HUDEP-2 (cell line): ENCODE measurements at regions not wholly inside any gene's neighbourhood (a gene's known extent, or its start where the extent isn't known, plus 50 kb on each side); places are given as distances from the start of the nearest gene placed in this dataset.
"Not testable (repeated sequence)": the region's sequence is repeated elsewhere in the genome, so short reads cannot be mapped to it uniquely, and the experiment has no call there.

Experiments used
- DNase-seq, 76 experiments: peaks; one replicate each; lab custom pipeline; 2025; ENCODE audit not compliant: unreplicated experiment in 76 of 76; lab: John Stamatoyannopoulos, UW

DNA sequence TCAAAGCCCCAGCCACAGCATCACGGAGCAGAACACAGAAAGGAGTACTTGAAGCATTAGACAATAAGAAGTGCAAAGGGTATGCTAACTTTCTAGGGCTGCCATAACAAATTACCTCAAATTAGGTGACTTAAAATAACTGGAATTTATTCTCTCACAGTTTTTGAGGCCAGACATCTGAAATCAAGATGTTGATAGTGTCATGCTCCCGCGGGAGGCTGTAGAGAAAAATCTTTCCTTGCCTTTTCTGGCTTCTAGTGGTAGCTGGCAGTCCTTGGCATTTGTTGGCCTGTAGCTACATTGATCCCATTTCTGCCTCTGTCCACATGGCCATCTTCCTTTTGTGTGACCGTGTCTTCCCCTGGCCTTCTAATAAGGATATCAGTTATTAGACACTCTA, 51.9 kb upstream of the SPDL1 start:
- DNase-seq: no peak

DNA sequence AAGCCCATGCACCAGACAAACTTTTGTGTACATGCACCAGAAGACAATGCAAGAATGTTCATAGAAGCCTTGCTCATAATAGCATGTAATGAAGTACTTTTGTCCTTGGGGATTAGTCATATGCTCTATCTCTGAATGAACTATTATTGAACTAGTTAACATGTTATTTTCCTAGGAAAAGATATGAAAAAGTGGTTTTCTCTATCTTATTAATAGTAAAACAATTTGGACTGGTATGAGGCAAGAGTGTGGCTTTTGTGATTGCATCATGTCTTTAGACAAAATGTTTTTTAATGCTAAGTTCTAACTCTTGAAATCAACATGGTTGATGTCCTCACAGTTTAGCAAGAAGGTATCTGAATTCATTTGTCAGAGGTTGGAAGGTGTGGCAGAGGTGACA, 55.7 kb upstream of the SPDL1 start:
- DNase-seq: no peak

DNA sequence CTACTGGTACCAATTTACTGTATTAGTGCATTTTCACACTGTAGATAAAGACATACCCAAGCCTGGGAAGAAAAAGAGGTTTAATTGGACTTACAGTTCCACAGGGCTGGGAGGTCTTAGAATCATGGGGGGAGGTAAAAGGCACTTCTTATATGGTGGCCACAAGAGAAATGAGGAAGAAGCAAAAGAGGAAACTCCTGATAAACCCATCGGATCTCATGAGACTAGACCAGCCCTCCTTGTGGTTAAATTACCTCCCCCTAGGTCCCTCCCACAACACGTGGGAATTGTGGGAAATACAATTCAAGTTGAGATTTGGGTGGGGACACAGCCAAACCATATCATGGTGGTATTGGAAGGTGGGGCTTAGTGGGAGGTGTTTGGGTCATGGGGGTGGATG, 56.5 kb upstream of the SPDL1 start:
- DNase-seq: no peak

DNA sequence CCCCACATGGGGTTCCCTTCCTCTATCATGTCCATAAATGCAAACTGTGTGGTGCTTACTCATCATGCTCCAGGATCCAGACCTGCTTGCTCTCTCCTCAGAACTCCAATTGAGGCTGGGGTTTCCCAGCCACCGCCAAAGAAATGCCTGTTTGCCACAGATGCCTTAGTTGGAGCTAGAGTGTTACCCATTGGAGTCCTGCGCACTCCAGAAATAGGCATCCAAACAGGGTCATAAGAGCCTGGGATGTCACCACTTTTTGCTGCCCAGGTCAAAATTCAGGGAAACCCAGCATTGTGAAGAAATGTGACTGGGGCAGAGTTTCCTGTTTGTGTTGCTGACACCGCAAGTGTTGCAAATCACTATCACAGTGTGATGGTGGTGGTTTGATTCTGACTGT, 60.7 kb upstream of the SPDL1 start:
- no peak for DNase-seq

DNA sequence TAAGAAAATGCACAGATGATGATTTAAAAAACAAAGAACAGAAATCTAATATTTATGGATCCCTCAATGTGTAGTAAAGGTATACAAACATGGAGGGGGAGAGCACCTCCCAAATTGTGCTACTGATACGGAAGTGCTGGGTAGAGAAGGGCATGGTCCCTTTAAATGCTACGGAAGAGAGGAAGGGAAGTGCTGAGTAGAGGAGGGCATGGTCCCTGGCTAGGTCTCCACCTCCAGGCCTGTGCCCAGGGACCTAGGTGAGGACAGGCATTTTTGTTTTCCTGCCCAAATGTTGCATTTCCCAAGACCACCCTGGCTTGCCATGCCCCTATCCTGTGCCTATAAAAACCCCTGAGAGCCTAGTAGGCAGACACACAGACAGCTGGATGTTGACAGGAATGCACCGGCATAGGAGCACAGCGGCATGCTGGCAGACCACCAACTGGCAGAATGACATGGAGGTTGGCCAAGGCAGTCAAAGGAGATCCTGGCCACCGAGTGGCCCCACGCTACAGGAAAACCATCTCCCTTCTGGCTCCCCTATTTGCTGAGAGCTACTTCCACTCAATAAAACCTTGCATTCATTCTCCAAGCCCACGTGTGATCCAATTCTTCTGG, 62.1 kb upstream of the SPDL1 start:
- no peak for DNase-seq

DNA sequence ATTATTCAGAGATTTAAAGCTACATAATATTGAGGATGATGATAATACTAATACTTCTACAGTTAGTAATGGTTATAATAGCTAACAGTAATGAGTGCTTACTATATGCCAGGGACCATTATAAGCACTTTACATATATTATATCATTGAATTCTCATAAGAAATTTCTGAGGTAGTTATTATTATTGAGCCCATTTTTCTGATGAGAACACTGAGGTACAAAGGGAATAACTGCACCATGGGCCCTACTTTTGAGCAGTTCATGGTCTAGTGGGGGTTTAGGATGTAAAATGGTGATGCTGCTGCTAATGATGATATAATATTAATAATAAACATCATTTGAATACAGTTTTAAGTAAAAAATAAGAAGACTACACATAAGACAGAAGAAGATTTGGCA, 64.2 kb upstream of the SPDL1 start:
- no peak for DNase-seq

DNA sequence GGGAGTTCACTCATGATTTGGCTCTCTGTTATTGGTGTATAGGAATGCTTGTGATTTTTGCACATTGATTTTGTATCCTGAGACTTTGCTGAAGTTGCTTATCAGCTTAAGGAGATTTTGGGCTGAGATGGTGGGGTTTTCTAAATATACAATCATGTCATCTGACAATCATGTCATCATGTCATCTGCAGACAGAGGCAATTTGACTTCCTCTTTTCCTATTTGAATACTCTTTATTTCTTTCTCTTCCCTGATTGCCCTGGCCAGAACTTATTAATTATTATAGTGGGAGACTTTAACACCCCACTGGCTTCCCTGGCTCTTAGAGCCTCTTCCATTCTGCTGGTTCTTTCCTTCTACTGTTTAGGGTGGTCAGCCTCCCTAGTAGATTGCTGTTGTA, 64.8 kb upstream of the SPDL1 start:
- DNase-seq: not testable (repeated sequence)

DNA sequence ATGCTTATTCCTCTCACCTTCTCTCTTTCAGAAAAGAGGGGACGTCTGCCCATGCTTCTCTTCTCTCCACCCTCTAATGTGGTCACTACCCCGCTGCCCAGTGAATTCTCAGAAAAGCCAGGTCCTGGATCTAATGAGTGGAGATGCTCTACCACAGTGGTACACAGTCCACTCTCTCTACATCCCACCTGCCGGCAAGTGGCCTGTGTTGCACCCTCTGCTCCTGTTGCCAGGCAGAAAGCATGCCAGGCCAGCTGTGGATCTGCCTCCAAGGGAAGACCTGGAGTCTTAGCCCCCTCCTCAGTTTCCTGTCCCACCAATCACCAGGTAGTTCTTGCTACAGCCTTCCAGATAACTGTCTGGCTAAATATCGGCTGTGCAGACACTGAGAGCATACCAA, 71.2 kb upstream of the SPDL1 start:
- no peak for DNase-seq

DNA sequence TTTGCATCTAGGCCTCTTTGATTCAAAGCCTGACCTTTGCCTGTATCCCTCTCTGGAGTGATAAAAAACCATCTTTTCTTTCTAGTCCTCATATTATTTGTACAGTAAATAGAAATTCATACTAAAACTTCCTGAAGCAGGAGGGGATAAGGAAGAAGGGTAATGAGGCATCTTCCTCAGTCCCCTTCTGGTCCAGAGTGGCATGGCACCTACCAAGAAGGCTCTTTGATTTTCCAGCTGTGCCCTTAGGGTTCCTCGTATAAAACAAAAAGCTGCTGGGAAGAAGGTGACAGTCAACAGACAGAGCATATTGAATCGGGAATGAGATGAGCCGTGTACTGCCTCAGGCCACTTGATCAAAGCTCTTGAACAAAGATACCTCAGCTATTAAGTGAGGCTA, 71.9 kb upstream of the SPDL1 start:
- DNase-seq: no peak

DNA sequence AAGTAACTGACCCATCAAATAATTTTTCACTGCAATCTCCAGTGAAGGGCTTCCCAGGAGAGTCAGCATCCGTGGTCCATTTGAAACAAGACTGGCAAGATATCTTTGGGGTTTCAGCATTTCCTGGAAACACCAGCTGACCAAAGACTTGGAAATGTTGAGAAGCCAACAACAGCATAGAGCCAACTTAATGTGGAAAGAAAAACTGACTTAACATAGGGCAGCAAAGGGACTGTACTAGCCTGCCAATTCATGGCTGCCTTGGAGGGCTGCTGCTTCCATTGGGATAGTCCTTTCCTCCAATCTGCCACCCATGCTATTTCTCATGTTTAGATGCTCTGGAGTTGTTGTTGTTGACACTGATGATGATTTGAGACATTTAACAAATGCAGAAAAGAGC, 76.5 kb upstream of the SPDL1 start:
- DNase-seq: no peak

DNA sequence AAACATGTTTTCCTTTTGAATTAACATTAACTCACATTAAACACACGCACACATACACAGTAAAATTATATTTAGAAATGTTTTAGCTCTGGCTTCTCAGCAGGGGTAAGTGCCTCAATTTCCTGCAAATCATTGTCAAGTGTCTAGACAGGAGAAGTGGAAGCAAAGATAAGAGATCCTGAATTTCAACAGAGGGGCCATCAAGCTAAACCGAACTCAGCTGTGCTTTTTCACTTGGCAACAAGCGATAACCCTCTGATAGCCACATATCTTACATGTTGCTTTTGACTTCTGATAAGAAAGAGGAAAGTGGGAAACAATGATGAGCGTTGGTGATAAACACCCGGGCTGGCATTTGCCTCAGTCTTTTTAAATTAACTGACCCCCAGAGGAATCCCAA, 79.7 kb upstream of the SPDL1 start:
- DNase-seq: no peak

DNA sequence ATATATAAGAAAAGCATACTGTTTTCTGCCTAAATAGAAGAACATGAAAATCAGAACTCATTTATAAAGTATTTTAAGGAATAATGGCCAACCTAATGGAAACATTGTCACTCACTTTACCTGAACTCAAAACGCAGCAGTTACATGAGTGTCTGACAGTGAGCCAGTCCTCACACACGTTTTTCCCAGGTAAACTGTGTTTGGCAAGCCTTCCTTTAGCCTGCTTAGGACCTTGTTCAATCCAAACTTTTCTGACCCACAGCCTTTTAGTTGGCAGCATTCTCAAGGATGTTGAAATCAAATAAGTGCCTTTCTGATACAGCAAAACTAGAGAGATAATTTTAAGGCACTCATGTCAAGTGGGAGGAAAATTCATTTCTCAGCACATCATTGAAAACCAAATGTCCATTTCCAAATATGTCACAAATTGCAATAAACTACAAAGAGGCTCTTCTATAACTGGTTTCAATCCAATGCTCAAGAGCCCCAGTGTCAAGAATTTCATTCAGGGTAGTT, 83.5 kb upstream of the SPDL1 start:
- no peak for DNase-seq

DNA sequence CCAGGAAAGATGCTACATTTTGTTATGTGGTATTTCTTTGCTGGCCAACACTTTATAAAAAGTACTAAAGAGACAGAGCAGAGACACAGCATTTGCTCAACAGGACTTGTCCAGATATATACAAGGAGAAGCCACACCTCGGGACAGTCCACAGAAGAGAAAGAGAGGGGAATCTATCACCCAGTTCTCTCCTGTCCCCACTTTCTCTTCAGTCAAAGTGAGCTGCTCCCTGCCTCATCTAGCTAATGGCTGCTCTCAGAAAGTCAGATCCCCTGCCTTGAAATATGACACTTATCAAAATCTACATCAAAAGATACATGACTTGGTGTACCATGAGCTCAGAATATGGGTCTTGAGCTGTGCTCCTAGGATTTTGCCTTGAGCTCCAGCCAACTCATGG, 86.7 kb upstream of the SPDL1 start:
- DNase-seq: no peak

DNA sequence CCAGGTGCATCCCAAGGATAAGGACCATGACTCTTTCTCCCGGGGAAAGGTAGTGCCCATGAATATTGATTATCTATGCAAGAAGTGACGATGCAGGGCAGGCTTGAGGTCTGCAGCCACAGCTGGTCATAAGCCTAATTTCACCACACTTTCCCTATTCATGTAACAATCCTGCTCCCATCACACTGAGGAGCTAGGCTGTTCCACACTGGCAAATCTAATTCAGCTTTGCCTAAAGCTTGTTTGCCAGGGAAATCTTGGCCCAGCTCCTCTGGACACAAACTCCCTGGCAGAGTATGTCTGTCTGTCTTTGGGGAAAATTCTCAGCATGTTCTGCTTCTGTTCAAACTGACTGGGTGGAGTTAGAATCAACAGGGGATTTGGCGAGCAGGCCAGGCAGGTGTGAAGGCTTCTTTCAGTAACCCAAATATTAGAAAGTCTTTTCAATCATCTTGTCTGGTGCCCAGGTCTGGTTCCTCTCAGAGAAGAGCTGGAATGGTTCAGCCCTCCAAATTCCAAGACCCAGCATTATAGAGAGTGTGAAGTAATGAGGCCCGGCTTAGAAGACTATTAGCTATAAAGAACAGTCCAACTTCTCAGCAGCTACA, 88.5 kb upstream of the SPDL1 start:
- DNase-seq: no peak

DNA sequence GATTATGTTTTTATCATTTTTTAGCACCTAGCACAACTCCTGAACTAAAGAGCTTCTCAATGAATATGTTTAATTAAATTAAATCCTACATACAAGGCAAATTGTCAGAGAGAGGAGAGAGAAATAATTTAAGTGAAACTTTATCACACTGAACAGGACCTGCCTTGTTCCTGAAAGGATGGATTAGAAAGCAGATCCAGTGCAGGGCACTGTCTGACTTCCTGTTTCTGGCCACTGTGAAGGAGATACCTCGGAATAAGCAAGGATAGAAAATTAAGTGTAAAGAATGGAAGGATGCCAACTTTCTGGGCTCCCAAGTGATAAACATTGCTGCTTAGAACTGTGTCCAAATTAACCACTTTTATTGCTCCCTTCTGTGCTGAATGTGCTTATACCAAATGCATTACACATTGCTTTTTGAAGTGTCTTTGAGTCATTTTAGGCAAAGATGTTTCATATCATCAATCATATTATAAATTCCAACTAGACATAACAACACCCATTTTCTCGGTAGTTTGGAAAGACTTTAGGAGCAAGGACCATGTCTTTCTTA, 89.1 kb upstream of the SPDL1 start:
- no peak for DNase-seq

DNA sequence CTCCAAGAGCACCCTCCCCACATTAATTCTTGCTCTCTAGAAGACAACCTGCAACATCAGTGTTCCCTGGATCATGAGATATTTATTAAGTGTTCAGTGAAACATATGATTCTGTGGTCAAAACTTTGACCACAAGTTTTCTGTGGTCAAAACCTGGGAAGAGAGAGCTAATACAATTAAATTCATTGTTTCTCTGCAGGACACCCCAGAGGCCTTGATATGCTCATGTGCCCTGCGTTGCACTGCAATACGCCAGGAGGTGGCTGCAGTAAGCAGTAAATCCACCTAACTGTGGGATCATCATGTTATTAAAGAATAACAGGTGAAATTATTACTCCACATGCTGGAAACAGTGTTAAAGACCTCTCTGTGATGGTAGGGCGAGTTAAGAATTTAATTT, 109.3 kb upstream of the SPDL1 start:
- DNase-seq: peak in 1 of 76 experiments; percentile 1

DNA sequence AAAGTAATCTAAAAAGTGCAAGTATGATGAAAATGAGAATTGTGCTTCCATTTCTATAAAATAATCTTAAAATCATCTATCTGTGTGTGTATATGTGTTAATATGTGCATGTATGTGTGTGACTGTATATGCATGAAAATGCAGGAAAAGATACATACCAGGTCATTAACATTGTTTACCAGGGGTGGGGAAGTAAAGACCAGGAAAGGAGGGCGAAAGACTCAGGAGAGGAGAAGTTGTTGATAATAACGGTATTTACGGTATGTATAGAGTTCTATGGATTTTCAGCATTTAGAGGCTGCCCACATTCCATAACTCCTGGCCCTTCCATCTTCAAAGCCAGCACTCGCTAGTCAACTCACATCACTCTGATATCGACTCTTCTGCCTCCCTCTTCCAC, 111.0 kb upstream of the SPDL1 start:
- DNase-seq: no peak

DNA sequence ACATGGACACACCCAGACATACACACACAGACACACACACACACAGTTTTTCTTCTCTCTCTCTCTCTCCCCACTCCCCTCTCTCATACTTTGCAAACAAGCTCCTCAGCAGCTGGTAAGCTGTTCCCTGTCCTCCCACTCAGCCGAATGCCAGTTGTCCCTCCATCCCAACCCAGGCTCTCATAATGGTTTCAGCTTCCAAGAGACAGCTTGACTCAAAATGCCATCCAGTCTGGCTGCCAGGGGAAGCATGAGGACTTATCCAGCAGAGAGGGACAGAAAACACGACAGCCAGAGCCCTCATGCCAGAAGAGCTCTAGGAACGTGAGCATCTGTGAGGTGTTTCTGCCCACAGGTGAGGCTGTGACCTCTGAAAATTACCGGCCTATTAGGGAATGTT, 112.6 kb upstream of the SPDL1 start:
- no peak for DNase-seq

DNA sequence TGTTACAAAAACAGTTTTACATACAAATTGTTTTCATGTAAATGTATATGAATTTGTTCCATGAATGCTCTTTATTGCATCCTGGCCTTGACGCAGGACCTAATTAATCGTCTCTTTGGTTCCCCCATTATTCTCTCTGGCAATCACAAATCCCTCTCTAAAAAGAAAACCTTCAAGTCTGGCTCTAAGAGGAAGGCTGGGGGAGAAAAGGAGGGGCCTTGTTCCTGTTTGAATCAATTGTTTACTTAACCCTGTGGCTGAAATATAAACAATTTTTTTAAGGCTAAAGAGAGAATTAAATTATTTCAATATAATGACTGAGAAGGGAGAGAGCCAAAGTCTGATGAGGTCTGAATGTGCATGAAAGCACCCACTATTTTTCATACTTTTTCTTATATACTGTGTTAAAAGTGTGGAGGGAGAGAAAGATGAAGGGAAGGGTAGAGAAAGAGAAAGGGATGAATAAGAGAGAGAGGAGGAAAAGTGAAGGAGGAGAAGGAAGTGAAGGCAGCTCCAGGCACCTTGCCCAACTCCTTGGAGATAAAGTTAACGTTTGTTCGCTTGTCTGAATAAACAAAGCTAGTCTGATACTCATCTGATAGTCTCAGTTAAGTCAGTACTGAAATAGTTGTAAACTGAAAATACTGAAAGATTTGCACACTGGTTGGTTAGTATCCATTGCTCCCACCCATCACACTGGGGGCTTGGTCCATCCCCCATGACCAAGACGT, 116.4 kb upstream of the SPDL1 start:
- no peak for DNase-seq

DNA sequence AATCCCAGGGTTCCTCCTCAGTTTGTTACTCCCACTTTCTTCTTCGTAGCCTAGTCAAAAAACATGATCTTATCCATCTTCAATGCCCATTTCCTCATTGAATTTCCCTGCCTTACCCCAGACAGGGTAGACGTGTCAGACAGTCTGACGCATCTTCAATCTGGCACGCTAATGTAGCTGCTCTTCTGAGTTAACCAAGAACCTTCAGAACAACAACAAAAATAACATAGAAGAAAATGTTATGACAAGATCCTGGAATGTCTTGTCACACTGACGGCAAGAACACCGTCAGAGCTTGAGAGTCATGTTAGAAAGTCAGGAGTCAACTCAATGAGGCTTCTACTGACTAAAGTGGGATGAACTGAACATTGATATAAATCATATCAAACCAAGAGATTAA, 122.7 kb upstream of the SPDL1 start:
- no peak for DNase-seq

DNA sequence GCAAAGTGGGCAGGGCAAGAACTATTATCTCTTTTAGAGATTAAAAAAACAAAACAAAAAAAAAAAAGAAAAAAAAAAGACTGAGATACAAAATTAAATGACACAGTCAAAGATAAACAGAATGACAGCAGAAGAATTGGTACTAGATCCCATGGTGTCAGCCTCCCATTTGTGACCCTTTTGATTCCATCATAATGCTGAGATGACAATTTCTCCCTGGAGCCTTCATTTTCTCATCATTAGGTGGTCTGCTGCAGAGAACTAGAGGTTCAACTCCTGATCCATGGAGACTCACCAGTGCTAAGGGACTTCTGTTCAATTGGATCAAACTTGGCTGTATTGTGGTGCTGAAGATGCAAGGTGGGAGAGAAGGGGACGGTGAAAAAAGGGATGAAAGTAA, 123.5 kb upstream of the SPDL1 start:
- no peak for DNase-seq

DNA sequence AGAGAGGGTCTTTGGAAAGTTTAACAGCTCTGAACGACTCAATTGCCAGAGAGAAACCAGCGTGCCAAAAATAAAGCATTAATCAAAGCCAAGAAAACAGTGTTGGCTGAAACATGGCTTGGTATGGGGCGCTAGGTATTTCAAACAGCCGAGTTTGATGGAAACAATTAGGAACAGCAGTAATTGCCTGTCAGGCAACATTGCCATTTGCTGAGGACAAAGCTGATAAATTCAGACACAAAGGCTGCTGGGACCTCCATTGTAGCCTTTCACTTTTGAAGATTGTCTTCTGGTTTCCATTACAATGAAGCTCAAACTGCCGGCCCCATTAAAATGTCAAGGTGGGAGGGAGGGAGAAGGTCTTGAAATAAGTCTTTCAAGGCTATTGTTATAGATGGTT, 125.4 kb upstream of the SPDL1 start:
- no peak for DNase-seq
